GM19395 (cell line): ENCODE measurements at regions not wholly inside any gene's neighbourhood (a gene's known extent, or its start where the extent isn't known, plus 50 kb on each side); places are given as distances from the start of the nearest gene placed in this dataset.

Source experiments
- ATAC-seq: cut with Tn5 transposase; IDR thresholded peaks from one replicate; pipeline ENCODE4 v1.9.1; 2021; ENCODE audit warnings: mild to moderate bottlenecking, moderate library complexity; ENCODE audit not compliant: unreplicated experiment

DNA sequence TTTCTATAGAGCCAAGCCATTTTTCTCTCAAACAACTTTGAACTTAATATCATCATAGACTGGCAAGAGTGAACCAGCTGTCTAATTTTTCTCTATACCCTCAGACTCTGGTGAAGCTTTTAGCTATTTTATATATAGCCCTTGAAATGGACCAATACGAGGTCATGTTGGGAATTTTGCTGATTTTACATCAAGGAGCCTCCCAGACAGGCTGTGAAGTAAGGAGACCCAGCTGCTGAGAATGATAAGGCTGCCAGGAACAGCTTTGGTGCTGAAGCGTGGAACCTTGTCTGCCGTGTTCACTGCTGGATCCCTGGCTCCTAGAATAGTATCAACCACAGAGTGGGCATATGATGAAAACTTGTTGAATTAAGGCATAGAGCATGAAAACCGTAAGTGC is 326.2 kb upstream of the NAV3 start:
- ATAC-seq, result no peak

DNA sequence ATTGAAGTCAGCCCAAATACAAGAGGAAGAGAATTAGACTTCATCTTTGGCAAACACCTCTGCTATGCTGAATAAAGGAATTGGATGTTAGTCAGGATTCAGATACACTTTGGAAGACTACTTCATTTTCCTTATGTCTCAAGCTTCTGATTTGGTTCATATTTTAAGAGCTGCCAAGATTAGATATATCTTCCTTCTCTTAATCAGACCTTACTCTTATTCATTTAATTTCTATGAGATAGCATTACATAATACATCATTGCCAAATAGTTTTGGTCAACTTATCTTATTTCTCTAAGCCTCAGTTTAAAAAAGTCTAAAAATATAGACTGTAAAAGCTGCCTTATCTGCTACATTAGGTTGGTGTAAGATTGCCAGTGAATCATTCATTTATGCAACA is 330.6 kb upstream of the NAV3 start:
- ATAC-seq, result no peak

DNA sequence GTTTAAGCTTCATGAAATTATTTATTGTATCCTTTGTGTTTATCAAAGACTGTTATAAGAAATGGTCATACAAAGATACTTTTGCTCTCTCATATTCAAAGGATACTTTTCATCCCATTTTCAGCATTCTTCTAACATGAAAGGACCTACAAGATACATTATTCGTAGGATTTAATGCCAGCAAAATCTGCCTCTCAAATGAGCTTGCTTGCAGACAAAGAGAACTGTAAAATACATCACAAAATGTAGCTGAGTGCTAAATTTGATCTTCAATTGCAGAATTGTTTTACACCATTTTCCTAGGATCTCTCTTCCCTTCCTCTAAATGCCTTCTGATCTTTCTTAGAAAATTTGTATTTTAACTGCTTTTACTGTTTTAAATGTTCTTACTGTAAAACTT is 333.0 kb upstream of the NAV3 start:
- ATAC-seq, result no peak

DNA sequence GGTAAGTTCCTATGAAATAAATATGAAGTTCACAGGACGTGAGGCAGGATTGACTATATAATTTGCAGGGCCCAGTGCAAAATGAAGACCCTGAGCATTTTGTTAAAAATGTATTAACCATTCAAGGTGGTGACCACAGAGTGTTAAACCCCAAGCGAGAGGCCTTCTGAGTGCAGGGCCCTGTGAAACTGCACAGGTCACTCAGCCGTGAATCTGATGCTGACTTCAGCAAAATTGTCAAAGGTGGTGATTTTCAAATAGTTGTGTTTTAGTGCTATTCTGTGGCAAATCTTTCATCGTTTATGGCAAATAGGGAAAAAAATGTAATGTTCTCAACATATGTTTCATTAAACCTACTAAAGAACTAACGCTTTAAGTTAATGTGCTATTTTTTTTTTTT is 334.0 kb upstream of the NAV3 start:
- ATAC-seq, result no peak

DNA sequence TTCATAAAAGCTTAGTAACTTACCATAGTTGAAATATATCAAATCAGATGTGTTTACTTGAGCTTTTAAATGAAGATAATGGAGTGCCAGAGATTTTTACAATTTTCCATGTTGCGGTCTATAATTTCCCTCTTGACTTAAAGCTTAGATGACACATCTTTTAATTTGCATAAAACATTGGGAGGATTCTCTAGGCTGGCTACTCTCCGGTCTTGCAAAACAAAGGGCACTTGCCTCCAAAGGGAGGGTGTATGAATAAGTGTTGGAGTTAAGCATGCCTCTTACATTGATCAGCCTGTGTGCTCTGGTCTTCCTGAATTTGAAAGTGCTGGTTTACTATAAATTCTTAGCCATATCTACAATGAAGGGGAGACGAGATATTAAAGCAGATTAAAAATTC is 336.4 kb upstream of the NAV3 start:
- no peak for ATAC-seq

DNA sequence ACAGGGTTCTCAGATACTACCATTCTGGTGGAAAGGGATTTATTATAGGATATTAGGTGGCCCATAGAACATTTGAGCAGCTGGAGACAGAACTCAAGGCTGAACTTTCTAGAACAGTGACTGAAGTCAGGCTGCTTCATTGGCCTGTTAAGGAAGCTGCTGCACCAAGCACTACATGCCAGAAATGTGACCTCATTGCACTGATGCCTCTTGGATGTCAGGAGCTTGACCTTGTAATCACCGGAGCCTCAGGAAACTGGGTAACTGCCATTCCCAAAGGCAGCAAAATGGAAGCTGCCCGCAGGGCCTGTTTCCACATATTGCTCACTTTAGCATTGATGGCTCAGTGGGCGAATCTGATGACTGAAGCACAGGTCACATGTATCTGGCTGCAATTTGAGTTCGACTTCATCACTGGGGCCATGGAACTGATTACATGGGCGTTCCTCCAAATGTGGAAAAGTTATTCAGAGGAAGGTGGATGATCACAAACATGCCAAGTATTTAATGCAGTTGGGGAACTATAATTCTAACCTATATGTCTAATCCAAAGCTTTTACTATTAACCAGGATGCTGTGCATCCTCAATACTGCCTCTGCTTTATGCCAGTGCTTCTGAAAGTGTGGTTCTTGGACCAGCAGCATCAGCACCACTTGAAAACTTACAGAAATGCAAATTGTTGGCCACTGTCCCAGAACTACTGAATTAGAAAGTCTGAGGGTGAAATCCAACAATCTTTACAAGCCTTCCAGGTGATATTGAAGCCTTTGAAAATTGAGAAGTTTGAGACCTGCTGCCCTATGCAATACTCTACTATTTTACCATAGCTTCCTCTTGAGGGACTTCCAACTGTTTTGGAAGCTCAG is 337.2 kb upstream of the NAV3 start:
- ATAC-seq, result no peak

DNA sequence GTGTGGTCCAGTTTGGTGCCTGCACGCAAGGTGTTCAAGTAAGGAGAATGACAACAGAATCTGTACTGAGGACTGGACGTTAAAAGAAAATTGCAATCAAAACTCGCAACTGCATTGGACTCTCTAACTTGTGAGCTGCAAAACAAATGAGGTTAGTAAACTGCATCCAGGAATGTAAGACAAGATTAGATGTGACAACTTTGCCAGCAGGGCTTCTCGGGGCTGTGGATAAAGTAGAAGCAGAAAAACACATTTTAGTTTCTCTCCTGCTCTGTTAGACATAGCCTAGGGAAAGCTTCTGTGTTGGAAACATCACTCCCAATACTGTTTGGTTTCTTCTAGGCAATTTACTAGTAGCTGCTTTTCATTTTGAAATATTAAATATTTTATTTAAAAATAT is 338.2 kb upstream of the NAV3 start:
- no peak for ATAC-seq

DNA sequence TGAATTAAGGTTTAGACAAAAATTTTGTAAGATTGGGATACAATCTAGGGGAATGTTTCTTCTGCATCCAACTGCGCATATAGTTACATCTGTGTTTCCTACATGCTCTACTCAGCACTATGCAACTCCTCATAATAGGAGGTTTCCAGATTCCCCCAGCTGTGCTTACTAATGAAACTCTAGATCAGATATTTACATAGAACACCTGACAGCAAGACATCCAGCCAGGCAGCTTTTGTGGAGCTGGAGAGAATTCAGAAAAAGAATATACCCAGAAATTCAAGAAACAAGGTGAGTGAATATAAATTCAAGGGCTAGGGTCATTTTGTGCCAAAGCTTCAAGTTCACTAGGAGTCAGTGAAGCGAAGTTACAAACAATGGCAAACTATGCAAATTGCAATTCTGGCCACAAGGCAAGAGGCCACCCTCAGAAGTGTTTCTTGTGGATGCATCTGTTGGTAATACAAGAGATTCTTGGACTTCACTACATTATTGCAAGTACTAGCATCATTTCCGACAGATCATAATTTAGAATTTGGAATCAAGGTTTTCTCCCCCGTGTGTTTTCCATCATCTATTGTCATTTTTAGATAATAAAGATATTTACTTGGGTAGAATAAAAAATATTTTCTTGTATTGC is 341.2 kb upstream of the NAV3 start:
- no peak for ATAC-seq

DNA sequence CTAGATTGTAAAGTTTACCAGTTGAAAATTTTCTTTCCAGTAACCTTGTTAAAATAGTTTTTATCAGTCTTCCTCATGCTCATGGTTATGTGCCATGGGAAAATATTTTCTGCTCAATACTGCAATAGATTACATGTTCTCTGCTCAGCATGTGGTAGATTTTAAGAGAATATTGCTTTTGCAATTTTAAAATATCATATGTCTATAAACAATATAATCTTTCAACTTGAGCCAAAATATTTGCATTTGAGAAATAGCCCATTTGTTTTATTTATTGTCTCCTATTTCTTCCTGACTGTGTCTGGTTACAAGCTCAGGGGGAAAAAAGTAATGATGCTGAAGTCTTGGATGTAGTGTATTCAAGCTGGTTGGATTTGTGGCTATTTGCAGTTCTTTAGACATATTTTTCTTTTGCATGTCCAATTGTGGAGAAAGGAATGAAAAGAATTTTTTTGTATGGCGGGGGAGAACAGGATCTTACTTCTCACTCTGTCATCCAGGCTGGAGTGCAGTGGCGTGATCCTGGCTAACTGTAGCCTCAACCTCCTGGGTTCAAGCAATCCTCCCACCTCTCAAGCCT is 342.6 kb upstream of the NAV3 start:
- ATAC-seq, result no peak

DNA sequence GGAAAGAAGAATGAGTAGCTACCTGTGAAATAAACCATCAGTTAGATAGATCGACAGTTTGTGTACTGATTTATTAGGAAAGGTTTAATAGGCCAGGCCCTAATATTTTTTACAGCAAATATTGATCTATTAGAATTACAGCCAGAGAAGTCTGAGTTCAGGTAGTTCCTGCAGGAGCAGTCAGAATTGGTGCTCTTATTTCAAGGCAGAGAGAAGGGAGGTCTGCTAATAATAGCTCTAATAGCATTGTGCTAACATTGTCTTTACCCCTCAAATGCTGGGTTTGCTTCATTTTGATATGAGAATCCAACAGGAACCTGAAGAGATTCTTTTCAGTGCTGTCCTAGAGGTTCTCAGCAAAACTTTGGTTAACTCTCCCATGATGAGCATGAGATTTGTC is 343.8 kb upstream of the NAV3 start:
- ATAC-seq, result no peak

DNA sequence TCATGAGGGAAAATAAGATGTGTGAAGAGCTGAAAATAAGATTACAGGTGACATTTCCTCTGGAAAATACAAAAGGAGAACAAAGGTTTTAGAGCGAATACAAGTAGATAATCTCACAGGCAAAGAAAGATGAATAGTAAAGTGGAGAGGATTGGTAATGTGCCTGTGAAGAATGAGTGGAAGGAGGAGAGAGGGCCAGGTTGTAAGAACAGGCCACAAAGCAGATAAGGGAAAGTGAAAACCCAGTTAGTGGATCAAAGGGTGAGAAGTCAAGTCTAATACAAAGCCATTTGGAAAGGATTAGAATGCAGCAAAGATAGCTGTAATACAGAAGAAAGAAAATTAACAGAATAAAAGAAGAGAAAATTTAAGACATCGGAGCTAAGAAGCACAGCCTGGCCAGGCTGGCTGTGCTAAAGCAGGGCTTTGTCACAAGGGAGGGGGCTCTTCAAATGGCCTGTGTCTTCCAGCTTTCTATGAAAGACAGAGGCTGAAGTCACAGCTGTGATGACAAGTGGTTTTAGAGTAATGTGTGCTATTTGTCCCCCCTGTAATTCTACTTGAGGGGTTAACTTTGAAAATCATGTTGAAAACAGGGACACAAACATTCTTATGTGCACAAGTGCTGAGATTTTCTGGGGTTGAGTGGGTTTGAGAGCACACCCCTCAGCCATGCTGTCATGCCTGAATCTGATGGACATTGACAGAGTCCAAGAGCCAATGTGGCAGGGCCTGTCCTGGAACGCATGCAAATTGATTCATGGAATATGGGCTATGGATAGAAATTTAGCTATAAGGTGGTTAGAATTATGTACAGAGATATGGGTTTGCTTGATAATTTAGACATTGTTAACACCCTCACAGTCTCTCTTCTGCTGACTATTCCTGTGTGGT is 344.5 kb upstream of the NAV3 start:
- ATAC-seq, result no peak

DNA sequence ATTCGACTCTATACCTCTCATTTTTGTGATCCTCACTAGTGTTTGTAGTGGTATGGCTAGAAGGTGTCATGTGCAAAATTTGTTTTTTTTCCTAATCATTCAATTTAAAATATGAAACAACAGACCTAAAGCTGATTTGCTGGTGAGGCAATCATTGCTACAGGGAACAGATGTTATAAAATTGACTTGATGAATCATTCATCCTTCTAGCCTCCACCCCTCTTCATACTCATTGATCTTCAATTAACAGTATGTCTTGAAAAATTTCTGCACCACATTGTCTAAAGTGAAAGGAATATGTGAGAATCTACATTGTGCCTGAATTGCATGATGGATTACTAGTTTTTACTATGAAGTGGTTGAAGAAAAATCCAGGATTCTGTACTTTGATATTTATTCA is 349.0 kb upstream of the NAV3 start:
- no peak for ATAC-seq

DNA sequence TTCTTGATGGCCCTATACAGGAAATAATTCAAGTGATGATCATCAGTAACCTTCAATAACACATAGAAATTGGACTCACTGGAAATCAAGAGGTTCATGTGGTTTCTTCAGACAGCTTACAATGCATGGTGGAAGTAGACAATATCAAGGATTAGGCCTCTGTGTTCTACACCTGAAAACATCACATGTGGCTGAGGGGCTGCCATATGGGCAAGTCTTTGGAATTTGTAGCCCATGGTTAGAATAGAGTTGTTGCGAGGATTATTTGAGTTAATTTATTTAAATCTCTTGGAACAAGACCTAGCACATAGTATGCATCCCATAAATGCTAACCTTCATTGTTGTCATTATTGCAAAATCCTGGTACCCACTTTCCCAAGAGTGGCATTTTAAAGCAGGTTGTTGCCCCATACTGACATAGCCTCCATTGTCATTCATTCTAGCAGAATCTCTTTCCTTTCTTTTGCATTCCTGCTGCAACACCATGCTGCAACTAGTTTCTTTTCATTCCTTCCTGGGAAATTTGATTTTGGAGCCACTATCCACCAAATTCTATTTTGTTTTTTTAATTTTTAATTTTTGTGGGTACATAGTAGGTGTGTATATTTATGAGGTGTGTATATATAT is 352.7 kb upstream of the NAV3 start:
- no peak for ATAC-seq

DNA sequence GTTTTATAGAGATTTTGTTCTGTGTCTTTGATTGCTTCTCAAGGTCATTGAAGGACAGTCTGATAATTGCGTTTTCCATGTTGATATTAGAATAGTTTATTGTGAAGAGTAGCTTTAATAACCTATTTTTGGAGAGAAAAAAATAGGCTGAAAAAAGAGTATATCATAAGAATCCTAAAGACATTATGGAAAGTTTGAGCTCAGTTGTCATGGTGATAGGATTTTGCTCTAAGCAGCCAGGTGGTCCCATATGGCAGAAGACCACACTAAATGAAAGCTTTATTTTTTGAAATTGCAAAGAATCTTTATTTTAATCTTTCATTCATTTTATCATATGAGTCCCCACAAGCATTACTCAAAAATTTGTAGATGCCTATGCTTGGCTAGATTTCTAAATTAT is 358.9 kb upstream of the NAV3 start:
- ATAC-seq, result no peak

DNA sequence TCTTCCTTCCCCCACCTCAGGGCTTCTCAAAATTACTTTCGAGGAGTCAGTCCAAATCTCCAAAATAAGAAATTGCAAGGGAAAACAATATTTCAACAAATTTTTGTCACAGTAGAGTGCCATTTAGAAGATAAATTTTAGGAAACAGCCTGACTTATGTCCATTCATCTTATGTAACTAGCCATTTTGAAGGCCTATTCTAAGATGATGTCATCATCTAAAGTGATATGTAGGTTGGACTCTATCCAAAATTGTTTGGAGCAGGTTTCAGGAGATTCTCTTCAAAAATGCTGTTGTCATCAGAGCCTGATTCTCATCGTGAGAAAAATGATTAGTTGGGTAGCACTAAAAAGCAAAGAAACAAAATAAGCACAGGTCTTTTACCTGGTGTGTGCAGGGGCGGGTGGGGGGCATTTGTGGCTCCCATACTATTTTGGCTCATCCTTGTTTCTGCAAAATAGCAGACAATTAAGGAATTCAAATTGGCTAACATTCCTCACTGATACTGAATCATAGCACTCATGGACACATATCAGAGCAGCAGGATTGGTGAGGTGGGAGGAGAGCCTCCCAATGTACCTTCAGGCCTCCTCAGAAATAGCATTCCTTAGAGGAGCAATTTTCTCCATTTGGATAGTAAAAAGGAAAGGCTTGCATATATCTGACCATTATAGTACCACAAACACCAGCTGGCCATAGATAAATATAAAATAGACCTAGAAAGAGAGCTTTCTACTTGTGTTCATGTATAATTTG is 360.9 kb upstream of the NAV3 start:
- ATAC-seq, result no peak

DNA sequence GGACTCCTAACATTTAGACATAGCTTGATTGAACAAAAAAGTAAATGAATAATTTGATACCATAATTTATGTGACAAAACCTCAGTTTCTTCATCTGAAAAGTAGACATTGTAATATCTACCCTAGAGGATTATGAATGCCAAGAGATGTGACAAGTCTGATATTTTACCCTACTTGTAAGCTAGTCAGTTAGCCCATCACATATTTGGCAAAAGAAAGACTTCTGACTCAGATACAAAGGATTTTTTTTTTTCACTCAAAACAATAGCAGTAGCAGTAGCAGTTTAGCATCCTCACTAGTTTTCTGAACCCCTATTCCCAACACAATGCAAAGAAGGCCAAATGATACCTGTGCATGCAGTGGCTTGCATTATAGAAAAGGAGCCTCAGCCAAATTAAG is 377.3 kb upstream of the E2F7 start:
- no peak for ATAC-seq

DNA sequence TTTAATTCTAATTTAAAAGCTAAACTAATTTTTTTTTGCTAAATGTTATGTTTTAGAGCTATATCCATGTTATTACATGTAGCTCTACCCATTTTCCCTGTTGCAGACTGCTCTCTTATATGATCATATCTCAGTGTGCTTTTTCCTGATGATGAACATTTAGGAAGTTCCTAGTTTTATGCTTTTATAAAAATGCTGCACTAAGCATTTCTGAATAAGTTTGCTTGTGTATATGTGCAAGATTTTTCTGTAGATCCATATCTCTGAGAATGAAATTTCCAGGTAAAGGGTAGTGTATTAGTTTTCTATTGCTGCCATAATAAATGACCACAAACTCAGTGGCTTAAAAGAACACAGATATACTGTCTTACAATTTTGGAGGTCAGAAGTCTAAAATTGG is 374.4 kb upstream of the E2F7 start:
- no peak for ATAC-seq

DNA sequence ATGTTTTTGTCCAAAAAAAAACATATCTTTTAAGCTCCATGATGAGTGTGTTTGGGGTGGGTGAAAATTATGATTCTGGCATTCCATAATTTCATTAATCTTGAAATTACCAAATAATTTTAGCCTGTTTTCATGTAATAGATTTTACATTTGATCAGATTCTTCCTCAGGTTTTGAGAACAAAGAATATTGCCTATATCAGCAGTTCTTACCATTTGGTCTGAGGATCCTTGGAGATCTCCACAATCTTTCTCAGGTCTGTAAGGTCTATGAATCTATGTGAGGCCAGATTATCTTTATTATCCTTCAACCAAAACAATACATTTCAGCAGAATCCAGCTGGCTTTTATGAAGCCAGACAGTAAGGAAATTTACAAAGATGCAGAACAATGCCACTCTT is 373.3 kb upstream of the E2F7 start:
- ATAC-seq, result no peak

DNA sequence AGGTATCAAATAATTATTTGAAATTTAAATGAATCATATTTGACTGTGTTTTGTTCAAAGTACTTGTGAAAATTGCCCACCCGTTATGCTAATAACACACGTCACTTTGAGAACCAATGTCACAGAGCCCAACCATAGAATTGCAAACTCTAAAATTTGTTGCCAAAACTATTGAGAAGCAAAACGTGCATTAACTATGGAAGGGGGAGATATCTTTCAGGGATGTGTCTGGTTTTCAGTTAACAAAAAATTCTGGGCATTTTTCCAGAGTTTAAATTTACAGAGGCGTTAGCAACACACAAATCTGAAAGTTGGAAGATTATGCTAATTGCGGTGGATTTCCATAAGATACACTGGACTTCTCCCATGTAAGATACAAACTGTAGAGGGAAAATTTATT is 371.8 kb upstream of the E2F7 start:
- ATAC-seq, result no peak

DNA sequence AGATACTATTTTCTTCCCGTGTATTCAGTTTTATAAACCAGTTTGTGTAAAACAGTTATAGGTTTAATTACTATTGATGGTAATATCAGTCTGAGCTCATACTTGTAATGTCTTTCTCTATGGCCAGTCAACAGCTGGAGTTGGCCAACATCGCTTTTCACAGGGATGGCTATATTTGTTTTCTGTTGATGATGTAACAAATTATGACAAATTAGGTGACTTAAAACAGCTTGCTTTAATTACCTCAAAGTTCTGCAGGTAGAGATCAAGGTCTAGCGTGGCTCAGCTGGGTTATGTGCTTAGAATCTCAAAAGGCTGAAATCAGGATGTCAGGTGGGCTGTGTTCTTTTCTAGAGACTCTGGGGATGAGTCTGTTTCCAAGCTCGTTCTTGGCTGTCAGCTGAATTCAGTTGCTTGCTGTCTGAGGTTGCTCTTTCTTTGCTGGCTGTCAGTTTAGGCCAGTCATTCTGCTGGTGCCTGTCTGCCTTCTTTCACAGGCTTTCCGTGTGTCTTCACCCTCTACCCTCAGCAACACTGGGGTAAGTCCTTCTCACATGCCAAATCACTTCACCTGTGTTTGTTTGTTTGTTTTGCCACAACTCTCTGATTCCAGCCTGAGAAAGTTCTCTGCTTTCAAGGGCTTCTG is 370.2 kb upstream of the E2F7 start:
- ATAC-seq, result no peak
